Panc1 (cell line): ENCODE measurements at regions not wholly inside any gene's neighbourhood (a gene's known extent, or its start where the extent isn't known, plus 50 kb on each side); places are given as distances from the start of the nearest gene placed in this dataset.

Source experiments
- ATAC-seq: fragments of 200-7000 bp; cut with Tn5 transposase; 2 replicates; pipeline ENCODE4 v1.9.1; 2020; ENCODE audit warnings: mild to moderate bottlenecking, moderate library complexity
- BruUV-seq: library from RNA; stranded (reverse); fragments of 400-500 nt; replicated peaks from 2 replicates; lab custom pipeline; 2021; lab: Mats Ljungman, UMichigan
- CTCF ChIA-PET: fragments of 300-600 bp; sonication (Branson Sonifier 250); formaldehyde crosslinking; loops from one replicate; lab custom pipeline; 2022; ENCODE audit warnings: antibody characterized with exemption; lab: Charles Lee
- POLR2A ChIA-PET: fragments of 300-600 bp; sonication (Branson Sonifier 250); formaldehyde crosslinking; loops from one replicate; lab custom pipeline; 2022; ENCODE audit warnings: antibody characterized with exemption; lab: Charles Lee
- DNase-seq: peaks from one replicate; pipeline ENCODE4 v3.0.0-alpha.2; 2010; ENCODE audit warnings: low read depth, low spot score
- H3K27ac ChIP-seq: 2 replicates; pipeline ENCODE4 v1.5.1; 2011; ENCODE audit warnings: mild to moderate bottlenecking, low read length, inconsistent platforms
- H3K27me3 ChIP-seq: fragments of 200-500 bp; sonication (Bioruptor generic); 2 replicates; pipeline ENCODE4 v1.6.0; 2014; ENCODE audit warnings: low read length, inconsistent platforms; ENCODE audit not compliant: control insufficient read depth, insufficient read depth
- H3K36me3 ChIP-seq: fragments of 200-500 bp; sonication (Bioruptor generic); 2 replicates; pipeline ENCODE4 v1.5.1; 2014; ENCODE audit warnings: inconsistent platforms, mild to moderate bottlenecking, low read length, moderate library complexity; ENCODE audit not compliant: control insufficient read depth, insufficient read depth
- H3K4me1 ChIP-seq: 2 replicates; pipeline ENCODE4 v1.5.1; 2011; ENCODE audit warnings: inconsistent platforms, mild to moderate bottlenecking, low read length, moderate library complexity; ENCODE audit not compliant: control insufficient read depth, insufficient read depth
- H3K4me3 ChIP-seq, 2 experiments: 2 replicates each; pipeline ENCODE4 v1.5.1; 2011 to 2012; ENCODE audit warnings: low read depth in 2 of 2, low read length in 2 of 2, mild to moderate bottlenecking in 2 of 2, inconsistent platforms in 1 of 2, moderate library complexity in 1 of 2
- H3K9me3 ChIP-seq: fragments of 200-500 bp; sonication (Bioruptor generic); 2 replicates; pipeline ENCODE4 v1.5.1; 2014; ENCODE audit warnings: low read depth, mild to moderate bottlenecking, inconsistent platforms, low read length, moderate library complexity; ENCODE audit not compliant: control insufficient read depth, insufficient read depth
- CTCF ChIP-seq: fragments of 450-650 bp; IDR thresholded peaks from 2 replicates; pipeline ENCODE4 v1.5.1; 2017; ENCODE audit warnings: mild to moderate bottlenecking
- POLR2AphosphoS5 ChIP-seq: IDR thresholded peaks from 2 replicates; pipeline ENCODE4 v1.6.1; 2012; ENCODE audit warnings: mild to moderate bottlenecking, low read depth, low read length, moderate library complexity
- REST ChIP-seq, 2 experiments: IDR thresholded peaks; 2 replicates each; pipeline ENCODE4 v1.6.1; 2011 to 2012; ENCODE audit warnings: low read depth in 2 of 2, control low read depth in 1 of 2, low read length in 1 of 2, mild to moderate bottlenecking in 1 of 2, moderate library complexity in 1 of 2; ENCODE audit not compliant: insufficient read depth in 1 of 2
- SIN3A ChIP-seq: IDR thresholded peaks from 2 replicates; pipeline ENCODE4 v1.6.1; 2012; ENCODE audit warnings: low read depth, mild to moderate bottlenecking, low read length, moderate library complexity, borderline replicate concordance; ENCODE audit not compliant: insufficient read depth
- TCF7L2 ChIP-seq: IDR thresholded peaks from 2 replicates; pipeline ENCODE4 v1.6.1; 2011; ENCODE audit warnings: mild to moderate bottlenecking, low read depth, low read length, inconsistent platforms
- in situ Hi-C: cut with HindIII; loops from 2 replicates; pipeline ENCODE4 v1.10.0; 2016; ENCODE audit warnings: low sequenced_read_pairs, low pct_unique_long_range_greater_than_20kb
- intact Hi-C: fragments of 100-400 bp; cut with micrococcal nuclease; formaldehyde crosslinking; loops from one replicate; pipeline ENCODE4 v1.10.0; 2022; ENCODE audit not compliant: unreplicated experiment

- Histone ChIP-seq H3K4me1 (no peaks in the 10 kb centered on the region), H3K36me3 (no peaks in the 10 kb centered on the region), H3K9me3 (no peaks in the 10 kb centered on the region), H3K27me3 (0 out of 2 replicates have a peak, but pooled peaks cover 2% of the 10 kb centered on the region), H3K4me3 (no peak overlapping the region), H3K27ac (no peak overlapping the region)
- TF ChIP-seq POLR2AphosphoS5: no peak
- TF ChIP-seq CTCF: no peak
- no peak for TF ChIP-seq SIN3A
- no peak for TF ChIP-seq REST (IDR thresholded peaks at IDR 0.05; ENCODE audit: insufficient read depth in 1 of 2, low read depth in 2 of 2, low read length in 1 of 2)
- no peak for TF ChIP-seq TCF7L2
- in situ Hi-C loops (no loop called here), intact Hi-C loops (no loop called here)
- ChIA-PET POLR2A (no interaction called here), CTCF (no interaction called here)
- DNase-seq (no peak), ATAC-seq (no peak; the same call in 1 of the 2 replicates)
- no TSS peak for BruUV-seq
These were observed 100.1 kb upstream of the AKT3 start for GRCh38 chr1:243950166-243950565.

GRCh38 chr1:243946946-243947345 lies 96.9 kb upstream of the AKT3 start:
- H3K27ac ChIP-seq: no peak overlapping the region
- ATAC-seq (no peak), DNase-seq (no peak)
- H3K27me3 ChIP-seq: no peaks in the 10 kb centered on the region
- in situ Hi-C loops: no loop called here
- TF ChIP-seq CTCF (peak; percentile 45; the same call in 1 of the 2 replicates), SIN3A (no peak), REST (IDR thresholded peaks at IDR 0.05; ENCODE audit: insufficient read depth in 1 of 2, low read depth in 2 of 2, low read length in 1 of 2) (no peak)
- intact Hi-C loops: no loop called here
- H3K36me3 ChIP-seq: no peaks in the 10 kb centered on the region
- BruUV-seq: no TSS peak
- H3K4me1 ChIP-seq: no peaks in the 10 kb centered on the region
- ChIA-PET POLR2A (no interaction called here), CTCF (no interaction called here)
- no peaks in the 10 kb centered on the region for H3K9me3 ChIP-seq
- H3K4me3 ChIP-seq: no peak overlapping the region
